Lower lobe of right lung (tissue), 2 donors: ENCODE measurements at regions not wholly inside any gene's neighbourhood (a gene's known extent, or its start where the extent isn't known, plus 50 kb on each side); places are given as distances from the start of the nearest gene placed in this dataset.
"Not testable (repeated sequence)": the region's sequence is repeated elsewhere in the genome, so short reads cannot be mapped to it uniquely, and the experiment has no call there.

ENCODE experiments used
- ATAC-seq, 2 donors: fragments of 200-7000 bp; cut with Tn5 transposase; one replicate each; pipeline ENCODE4 v1.9.1; 2020 to 2022; ENCODE audit warnings: mild to moderate bottlenecking in 2 of 2, moderate library complexity in 2 of 2
- DNase-seq: peaks from one replicate; pipeline ENCODE4 v3.0.0-alpha.2; 2020
- H3K27ac ChIP-seq: fragments of 200-600 bp; one replicate; pipeline ENCODE4 v1.8.0; 2022
- H3K27me3 ChIP-seq: fragments of 200-600 bp; one replicate; pipeline ENCODE4 v1.8.0; 2022; ENCODE audit warnings: low read depth
- H3K36me3 ChIP-seq: fragments of 200-600 bp; one replicate; pipeline ENCODE4 v1.8.0; 2022; ENCODE audit warnings: mild to moderate bottlenecking
- H3K4me1 ChIP-seq: fragments of 200-600 bp; one replicate; pipeline ENCODE4 v1.8.0; 2022
- H3K4me3 ChIP-seq: fragments of 200-600 bp; one replicate; pipeline ENCODE4 v1.8.0; 2022; ENCODE audit warnings: mild to moderate bottlenecking
- H3K9me3 ChIP-seq: fragments of 200-600 bp; one replicate; pipeline ENCODE4 v1.8.0; 2022
- intact Hi-C: fragments of 100-400 bp; cut with DNase I; formaldehyde crosslinking; loops from one replicate; pipeline ENCODE4 v1.11.0; 2022
- TF ChIP-seq, protein P1 (sequence below): fragments of 200-600 bp; IDR thresholded peaks from one replicate; pipeline ENCODE4 v1.8.0; 2022; ENCODE audit warnings: antibody characterized with exemption, mild to moderate bottlenecking
- donor health status: DM: no; HTN: yes; CAD: no; lungs with severe emphysema.

DNA sequence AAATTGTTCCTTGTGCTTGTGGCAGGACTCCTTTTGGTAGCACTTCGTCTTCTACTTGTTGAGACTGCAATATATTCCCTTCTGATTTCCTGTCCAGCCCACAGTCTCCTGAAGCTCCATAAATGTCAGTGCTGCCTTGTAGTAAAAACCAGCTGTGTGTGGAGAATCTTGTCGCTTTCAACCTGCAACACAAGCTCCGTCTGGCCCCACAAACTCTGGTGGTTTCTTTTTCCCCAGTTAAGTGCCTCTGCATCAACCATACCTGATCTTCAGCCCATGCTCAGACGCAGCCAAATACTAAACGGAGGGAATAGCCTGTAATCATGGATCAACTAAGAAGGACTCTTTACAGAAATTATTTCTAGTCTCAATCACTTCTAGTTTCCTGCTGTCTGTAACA, 1133.3 kb upstream of the ADGRB3 start:
- intact Hi-C loops: no loop called here
- no peak for ATAC-seq
- no peaks in the 10 kb centered on the region for H3K9me3 ChIP-seq
- no peaks in the 10 kb centered on the region for H3K36me3 ChIP-seq
- no peak for DNase-seq
- H3K4me3 ChIP-seq: no peak overlapping the region
- TF ChIP-seq, protein P1, sequence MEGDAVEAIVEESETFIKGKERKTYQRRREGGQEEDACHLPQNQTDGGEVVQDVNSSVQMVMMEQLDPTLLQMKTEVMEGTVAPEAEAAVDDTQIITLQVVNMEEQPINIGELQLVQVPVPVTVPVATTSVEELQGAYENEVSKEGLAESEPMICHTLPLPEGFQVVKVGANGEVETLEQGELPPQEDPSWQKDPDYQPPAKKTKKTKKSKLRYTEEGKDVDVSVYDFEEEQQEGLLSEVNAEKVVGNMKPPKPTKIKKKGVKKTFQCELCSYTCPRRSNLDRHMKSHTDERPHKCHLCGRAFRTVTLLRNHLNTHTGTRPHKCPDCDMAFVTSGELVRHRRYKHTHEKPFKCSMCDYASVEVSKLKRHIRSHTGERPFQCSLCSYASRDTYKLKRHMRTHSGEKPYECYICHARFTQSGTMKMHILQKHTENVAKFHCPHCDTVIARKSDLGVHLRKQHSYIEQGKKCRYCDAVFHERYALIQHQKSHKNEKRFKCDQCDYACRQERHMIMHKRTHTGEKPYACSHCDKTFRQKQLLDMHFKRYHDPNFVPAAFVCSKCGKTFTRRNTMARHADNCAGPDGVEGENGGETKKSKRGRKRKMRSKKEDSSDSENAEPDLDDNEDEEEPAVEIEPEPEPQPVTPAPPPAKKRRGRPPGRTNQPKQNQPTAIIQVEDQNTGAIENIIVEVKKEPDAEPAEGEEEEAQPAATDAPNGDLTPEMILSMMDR: no peak
- no peaks in the 10 kb centered on the region for H3K4me1 ChIP-seq
- H3K27me3 ChIP-seq: no peaks in the 10 kb centered on the region
- no peak overlapping the region for H3K27ac ChIP-seq

DNA sequence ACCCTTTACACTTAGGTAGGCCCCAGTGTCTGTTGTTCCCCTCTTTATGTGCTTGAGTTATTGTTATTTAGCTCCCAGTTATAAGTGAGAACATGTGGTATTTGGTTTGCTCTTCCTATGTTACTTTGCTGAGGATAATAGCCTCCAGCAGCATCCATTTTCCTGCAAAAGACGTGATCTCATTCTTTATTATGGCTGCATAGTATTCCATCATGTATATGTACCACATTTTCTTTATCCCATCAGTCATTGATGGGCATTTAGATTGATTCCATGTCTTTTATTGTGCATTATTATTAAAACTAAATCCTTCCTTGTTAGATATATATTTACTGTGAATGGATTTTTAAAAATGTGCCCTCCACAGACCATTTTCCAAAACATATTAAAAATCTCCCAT, 1137.3 kb upstream of the ADGRB3 start:
- H3K27ac ChIP-seq: no peak overlapping the region
- TF ChIP-seq, protein P1: no peak
- intact Hi-C loops: no loop called here
- DNase-seq: no peak
- ATAC-seq: no peak
- no peaks in the 10 kb centered on the region for H3K9me3 ChIP-seq
- no peaks in the 10 kb centered on the region for H3K27me3 ChIP-seq
- no peaks in the 10 kb centered on the region for H3K4me1 ChIP-seq
- H3K4me3 ChIP-seq: no peak overlapping the region
- no peaks in the 10 kb centered on the region for H3K36me3 ChIP-seq

GRCh38 chr6:67496191-67496590, 1138.9 kb upstream of the ADGRB3 start:
- TF ChIP-seq, protein P1: no peak
- no peaks in the 10 kb centered on the region for H3K27me3 ChIP-seq
- DNase-seq: no peak
- H3K9me3 ChIP-seq: no peaks in the 10 kb centered on the region
- no peaks in the 10 kb centered on the region for H3K36me3 ChIP-seq
- intact Hi-C loops: no loop called here
- no peak for ATAC-seq
- no peaks in the 10 kb centered on the region for H3K4me1 ChIP-seq
- H3K27ac ChIP-seq: no peak overlapping the region
- no peak overlapping the region for H3K4me3 ChIP-seq

DNA sequence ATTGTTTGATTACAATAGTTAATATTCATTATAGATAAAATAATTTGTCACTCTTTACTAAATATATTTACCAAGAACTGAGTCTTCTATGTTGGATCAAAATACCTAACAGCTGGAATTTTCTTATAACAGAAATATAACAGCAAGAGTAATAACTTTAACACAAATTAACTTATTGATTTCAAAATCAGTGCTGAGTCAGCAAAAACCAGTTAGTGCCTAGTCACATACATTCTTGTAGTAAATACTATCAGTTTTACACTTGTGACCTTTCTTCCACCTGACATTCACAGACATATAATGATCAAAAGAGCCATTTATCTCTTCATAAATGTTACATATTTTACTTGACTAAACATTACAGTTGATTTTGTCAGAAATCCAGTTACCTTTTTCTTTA, 1141.4 kb upstream of the ADGRB3 start:
- Histone ChIP-seq H3K27me3 (no peaks in the 10 kb centered on the region), H3K27ac (no peak overlapping the region), H3K4me1 (no peaks in the 10 kb centered on the region), H3K9me3 (no peaks in the 10 kb centered on the region), H3K36me3 (no peaks in the 10 kb centered on the region), H3K4me3 (no peak overlapping the region)
- DNase-seq (no peak), ATAC-seq (no peak)
- intact Hi-C loops: no loop called here
- TF ChIP-seq, protein P1: no peak

DNA sequence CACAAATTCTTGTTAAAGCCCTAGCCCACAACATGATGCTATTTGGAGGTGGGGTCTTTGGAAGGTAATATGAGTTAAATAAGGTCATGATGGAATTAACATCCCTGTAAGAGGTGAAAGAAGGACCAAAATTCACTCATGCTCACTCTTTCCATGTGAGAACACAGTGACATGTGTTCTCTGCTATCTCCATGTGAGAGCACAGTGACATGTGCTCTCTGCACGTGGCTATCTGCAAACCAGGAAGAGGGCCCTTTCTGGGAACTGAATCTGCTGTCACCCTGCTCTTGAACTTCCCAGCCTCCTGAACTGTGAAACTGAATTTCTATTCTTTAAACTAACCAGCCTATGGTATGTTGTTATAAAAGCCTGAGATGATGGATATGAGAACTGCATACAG, 1159.4 kb upstream of the ADGRB3 start:
- no peak overlapping the region for H3K4me3 ChIP-seq
- H3K27me3 ChIP-seq: no peaks in the 10 kb centered on the region
- DNase-seq (no peak), ATAC-seq (no peak)
- TF ChIP-seq, protein P1: no peak
- no peaks in the 10 kb centered on the region for H3K9me3 ChIP-seq
- H3K27ac ChIP-seq: no peak overlapping the region
- no peaks in the 10 kb centered on the region for H3K36me3 ChIP-seq
- no peaks in the 10 kb centered on the region for H3K4me1 ChIP-seq
- intact Hi-C loops: no loop called here

GRCh38 chr6:67467341-67467740, 1167.7 kb upstream of the ADGRB3 start:
- no peak overlapping the region for H3K27ac ChIP-seq
- no peak for ATAC-seq
- no peaks in the 10 kb centered on the region for H3K27me3 ChIP-seq
- no peaks in the 10 kb centered on the region for H3K36me3 ChIP-seq
- no peak for DNase-seq
- no peaks in the 10 kb centered on the region for H3K9me3 ChIP-seq
- TF ChIP-seq, protein P1: no peak
- no peaks in the 10 kb centered on the region for H3K4me1 ChIP-seq
- intact Hi-C loops: no loop called here
- no peak overlapping the region for H3K4me3 ChIP-seq

GRCh38 chr6:67462725-67463124, 1172.4 kb upstream of the ADGRB3 start:
- H3K27me3 ChIP-seq, DNase-seq, intact Hi-C loops, H3K4me1 ChIP-seq, H3K36me3 ChIP-seq, H3K27ac ChIP-seq, ATAC-seq, H3K4me3 ChIP-seq: not testable (repeated sequence)
- peaks cover 15% of the 10 kb centered on the region for H3K9me3 ChIP-seq
